B cell (primary cell): ENCODE measurements at regions not wholly inside any gene's neighbourhood (a gene's known extent, or its start where the extent isn't known, plus 50 kb on each side); places are given as distances from the start of the nearest gene placed in this dataset.

Experiments
- ATAC-seq: fragments of 200-7000 bp; cut with Tn5 transposase; one replicate; pipeline ENCODE4 v1.10.0; 2021; ENCODE audit warnings: low read depth, mild to moderate bottlenecking, moderate number of reproducible peaks, moderate library complexity
- CTCF ChIA-PET: fragments of 350-600 bp; sonication (Branson Sonifier 250); formaldehyde crosslinking; loops from one replicate; lab custom pipeline; 2021; ENCODE audit warnings: antibody characterized with exemption, inconsistent platforms; lab: Charles Lee
- POLR2A ChIA-PET: fragments of 350-600 bp; sonication (Branson Sonifier 250); formaldehyde crosslinking; loops from one replicate; lab custom pipeline; 2021; ENCODE audit warnings: antibody characterized with exemption; lab: Charles Lee
- DNase-seq: peaks from one replicate; pipeline ENCODE4 v3.0.0; 2013
- H2AFZ ChIP-seq: 2 replicates; pipeline ENCODE4 v1.6.1; 2012; ENCODE audit warnings: mild to moderate bottlenecking, low read depth, low read length; ENCODE audit not compliant: insufficient read depth, poor library complexity, severe bottlenecking
- H3K27ac ChIP-seq, 2 donors: 1 replicate in 1 of 2; 2 replicates in 1 of 2; pipeline ENCODE4 v1.5.1; 2012 to 2013; ENCODE audit warnings: low read length in 2 of 2, mild to moderate bottlenecking in 2 of 2, moderate library complexity in 1 of 2
- H3K27me3 ChIP-seq, 4 experiments: fragments of 200-600 bp in 1 of 4; sonication (generic) in 1 of 4; replicated peaks in 1 of 4; 1 replicate in 2 of 4; 2 replicates in 2 of 4; pipeline versions ENCODE4 v1.6.1 to v1.7.0; 2013 to 2016; ENCODE audit warnings: low read length in 3 of 4, mild to moderate bottlenecking in 2 of 4, mixed read lengths in 1 of 4, moderate library complexity in 1 of 4; ENCODE audit not compliant: insufficient read depth in 4 of 4, control insufficient read depth in 3 of 4; ENCODE audit errors: control extremely low read depth in 1 of 4
- H3K36me3 ChIP-seq, 2 experiments: replicated peaks in 1 of 2; 1 replicate in 1 of 2; 2 replicates in 1 of 2; pipeline versions ENCODE4 v1.6.1 to v1.7.1; 2013; ENCODE audit warnings: low read length in 1 of 2; ENCODE audit not compliant: insufficient read depth in 2 of 2, control insufficient read depth in 1 of 2; ENCODE audit errors: control extremely low read depth in 1 of 2, extremely low read depth in 1 of 2
- H3K4me1 ChIP-seq, 2 donors: fragments of 200-600 bp in 1 of 2; sonication (generic) in 1 of 2; 1 replicate in 1 of 2; 2 replicates in 1 of 2; pipeline versions ENCODE4 v1.5.1 to v1.6.1; 2013 to 2017; ENCODE audit warnings: low read length in 2 of 2; ENCODE audit not compliant: control insufficient read depth in 2 of 2, insufficient read depth in 2 of 2
- H3K4me2 ChIP-seq: replicated peaks from 2 replicates; pipeline ENCODE3; 2012; ENCODE audit warnings: mild to moderate bottlenecking, low read depth, low read length; ENCODE audit not compliant: poor library complexity, severe bottlenecking
- H3K4me3 ChIP-seq, 5 experiments: fragments of 200-600 bp in 1 of 5; sonication (generic) in 1 of 5; 1 replicate in 3 of 5; 2 replicates in 2 of 5; pipeline versions ENCODE4 v1.5.1 to v1.7.0; 2011 to 2016; ENCODE audit warnings: low read length in 4 of 5, mild to moderate bottlenecking in 4 of 5, low read depth in 2 of 5, control low read depth in 1 of 5, moderate library complexity in 1 of 5; ENCODE audit not compliant: insufficient read depth in 1 of 5; ENCODE audit errors: control extremely low read depth in 1 of 5, extremely low read depth in 1 of 5
- H3K79me2 ChIP-seq: fragments of 200-600 bp; sonication (generic); one replicate; pipeline ENCODE4 v1.6.0; 2016; ENCODE audit warnings: low read length; ENCODE audit not compliant: control insufficient read depth, insufficient read depth
- H3K9ac ChIP-seq: fragments of 200-600 bp; sonication (generic); 2 replicates; pipeline ENCODE4 v1.6.1; 2017; ENCODE audit warnings: mild to moderate bottlenecking, low read length, moderate library complexity
- H3K9me3 ChIP-seq, 3 donors: one replicate each; pipeline versions ENCODE4 v1.6.1 to v1.7.1; 2013; ENCODE audit warnings: low read length in 2 of 3; ENCODE audit not compliant: control insufficient read depth in 2 of 3, insufficient read depth in 1 of 3; ENCODE audit errors: control extremely low read depth in 1 of 3
- H4K20me1 ChIP-seq: 2 replicates; pipeline ENCODE4 v1.6.0; 2012; ENCODE audit warnings: mild to moderate bottlenecking, low read length; ENCODE audit not compliant: insufficient read depth, control insufficient read depth, poor library complexity, severe bottlenecking
- H3K27ac Mint-ChIP-seq: one replicate; pipeline ENCODE4 v1.8.0; 2021; ENCODE audit warnings: mixed read lengths
- H3K27me3 Mint-ChIP-seq: one replicate; pipeline ENCODE4 v1.8.0; 2021; ENCODE audit warnings: mixed read lengths
- H3K4me1 Mint-ChIP-seq: one replicate; pipeline ENCODE4 v1.8.0; 2021; ENCODE audit warnings: mixed read lengths
- H3K4me3 Mint-ChIP-seq: one replicate; pipeline ENCODE4 v1.8.0; 2021; ENCODE audit warnings: mixed read lengths
- H3K9me3 Mint-ChIP-seq: one replicate; pipeline ENCODE4 v1.8.0; 2022; ENCODE audit warnings: mixed read lengths; ENCODE audit not compliant: insufficient read depth
- CTCF ChIP-seq: fragments of 200-600 bp; IDR thresholded peaks from one replicate; pipeline ENCODE4 v1.8.0; 2022; ENCODE audit warnings: antibody characterized with exemption, mild to moderate bottlenecking
- EZH2 ChIP-seq: IDR thresholded peaks from 2 replicates; pipeline ENCODE4 v1.6.1; 2012; ENCODE audit warnings: borderline replicate concordance, low read depth, mild to moderate bottlenecking, moderate library complexity, low read length; ENCODE audit not compliant: insufficient read depth, poor library complexity, severe bottlenecking
- WGBS: methylation state at CpG from one replicate; pipeline ENCODE4 v1.1.5; 2013; ENCODE audit warnings: missing lambda C conversion rate; ENCODE audit not compliant: insufficient coverage; 5-methylcytosine and 5-hydroxymethylcytosine counted together
- intact Hi-C: fragments of 100-400 bp; cut with micrococcal nuclease; formaldehyde crosslinking; loops from one replicate; pipeline ENCODE4 v1.10.0; 2022

GRCh38 chr5:159782995-159783300, 133.3 kb upstream of the ADRA1B start:
- H3K4me2 ChIP-seq, result no peak overlapping the region
- Mint-ChIP-seq H3K4me1 (peaks cover 5% of the 10 kb centered on the region), H3K4me3 (no peak overlapping the region), H3K27ac (no peak overlapping the region), H3K9me3 (no peaks in the 10 kb centered on the region), H3K27me3 (peaks cover 12% of the 10 kb centered on the region)
- no peaks in the 10 kb centered on the region for H4K20me1 ChIP-seq
- DNase-seq (no peak), ATAC-seq (no peak)
- peaks cover 0 to 6% (median 1%) of the 10 kb centered on the region in 4 experiments for H3K27me3 ChIP-seq
- CTCF ChIA-PET, result no interaction called here
- no peak overlapping the region for H3K4me3 ChIP-seq
- no peaks in the 10 kb centered on the region for H3K9me3 ChIP-seq
- H3K27ac ChIP-seq, result no peak overlapping the region
- no peak overlapping the region for H3K9ac ChIP-seq
- POLR2A ChIA-PET, result no interaction called here
- no peaks in the 10 kb centered on the region for H3K36me3 ChIP-seq
- no peaks in the 10 kb centered on the region for H3K4me1 ChIP-seq
- no peak for TF ChIP-seq EZH2
- TF ChIP-seq CTCF, result no peak
- H3K79me2 ChIP-seq, result no peaks in the 10 kb centered on the region
- H2AFZ ChIP-seq, result no peak overlapping the region
- WGBS, result no CpG with 5 or more reads among the region's 2 CpGs
- intact Hi-C loops, result no loop called here

GRCh38 chr5:159783726-159784247, 132.5 kb upstream of the ADRA1B start:
- H3K9ac ChIP-seq, result no peak overlapping the region
- no peak overlapping the region for H3K4me3 ChIP-seq
- H3K4me1 Mint-ChIP-seq, result peaks cover 5% of the 10 kb centered on the region
- ATAC-seq (no peak), DNase-seq (no peak)
- no peak overlapping the region for H3K27ac ChIP-seq
- no peak overlapping the region for H2AFZ ChIP-seq
- no peaks in the 10 kb centered on the region for H3K4me1 ChIP-seq
- POLR2A ChIA-PET, result no interaction called here
- intact Hi-C loops, result no loop called here
- no peaks in the 10 kb centered on the region for H3K9me3 Mint-ChIP-seq
- TF ChIP-seq CTCF (no peak), EZH2 (no peak)
- no peak overlapping the region for H3K4me2 ChIP-seq
- CTCF ChIA-PET, result no interaction called here
- H3K27me3 ChIP-seq, result peaks cover 0 to 6% (median 1%) of the 10 kb centered on the region in 4 experiments
- peaks cover 12% of the 10 kb centered on the region for H3K27me3 Mint-ChIP-seq
- no peaks in the 10 kb centered on the region for H3K9me3 ChIP-seq
- H4K20me1 ChIP-seq, result no peaks in the 10 kb centered on the region
- no peak overlapping the region for H3K4me3 Mint-ChIP-seq
- H3K36me3 ChIP-seq, result no peaks in the 10 kb centered on the region
- no peak overlapping the region for H3K27ac Mint-ChIP-seq
- no peaks in the 10 kb centered on the region for H3K79me2 ChIP-seq
- WGBS, result 100% methylated on average over 1 of the region's 3 CpGs
